Endothelial cell of umbilical vein (primary cell): ENCODE measurements at regions not wholly inside any gene's neighbourhood (a gene's known extent, or its start where the extent isn't known, plus 50 kb on each side); places are given as distances from the start of the nearest gene placed in this dataset.

Source experiments
- BruUV-seq: library from RNA; stranded (reverse); fragments of 400-500 nt; replicated peaks from 2 replicates; lab custom pipeline; 2021; lab: Mats Ljungman, UMichigan
- CTCF ChIA-PET: fragments of 300-600, 350-600 bp; sonication (Branson Sonifier 250); formaldehyde crosslinking; loops from one replicate; lab custom pipeline; 2021; ENCODE audit warnings: antibody characterized with exemption, inconsistent platforms; lab: Charles Lee
- POLR2A ChIA-PET: fragments of 300-600, 350-600 bp; sonication (Branson Sonifier 250); formaldehyde crosslinking; loops from one replicate; lab custom pipeline; 2021; ENCODE audit warnings: antibody characterized with exemption, inconsistent platforms; lab: Charles Lee
- DNase-seq: peaks from one replicate; pipeline ENCODE4 v3.0.0-alpha.2; 2011; ENCODE audit warnings: low read depth, low spot score
- FAIRE-seq: peaks from 2 replicates; lab custom pipeline; 2011; peaks lifted over from hg19 to GRCh38; lab: Jason Lieb, UNC
- H2AFZ ChIP-seq: 2 replicates; pipeline ENCODE4 v1.6.0; 2012; ENCODE audit warnings: low read depth, low read length, control low read depth, inconsistent platforms
- H3K27ac ChIP-seq: 2 replicates; pipeline ENCODE4 v1.5.1; 2011; ENCODE audit warnings: low read depth, mild to moderate bottlenecking, control low read depth, low read length, moderate library complexity; ENCODE audit not compliant: insufficient read depth
- H3K27me3 ChIP-seq, 2 experiments: 2 replicates each; pipeline versions ENCODE4 v1.6.0 to v1.6.1; 2011; ENCODE audit warnings: low read length in 2 of 2, mixed read lengths in 1 of 2; ENCODE audit not compliant: control insufficient read depth in 2 of 2, insufficient read depth in 2 of 2
- H3K36me3 ChIP-seq, 2 experiments: 2 replicates in 1 of 2; 3 replicates in 1 of 2; pipeline ENCODE4 v1.5.1; 2011; ENCODE audit warnings: low read length in 2 of 2, mild to moderate bottlenecking in 1 of 2, moderate library complexity in 1 of 2; ENCODE audit not compliant: control insufficient read depth in 2 of 2, insufficient read depth in 2 of 2; ENCODE audit errors: extremely low read depth in 1 of 2
- H3K4me1 ChIP-seq: 3 replicates; pipeline ENCODE4 v1.5.1; 2011; ENCODE audit warnings: mild to moderate bottlenecking, low read length; ENCODE audit not compliant: control insufficient read depth, insufficient read depth; ENCODE audit errors: extremely low read depth
- H3K4me2 ChIP-seq: 2 replicates; pipeline ENCODE4 v1.6.1; 2011; ENCODE audit warnings: low read length, control low read depth, mixed read lengths; ENCODE audit not compliant: insufficient read depth
- H3K4me3 ChIP-seq, 3 experiments: fragments of 200-600 bp in 1 of 3; sonication (generic), shearing (Covaris generic) in 1 of 3; replicated peaks in 1 of 3; 2 replicates each; pipeline ENCODE4 v1.5.1; 2011 to 2016; ENCODE audit warnings: control low read depth in 3 of 3, low read length in 3 of 3, mild to moderate bottlenecking in 2 of 3, inconsistent platforms in 1 of 3, low read depth in 1 of 3, moderate library complexity in 1 of 3; ENCODE audit not compliant: insufficient read depth in 1 of 3
- H3K79me2 ChIP-seq: 2 replicates; pipeline ENCODE4 v1.6.0; 2012; ENCODE audit warnings: low read length, inconsistent platforms; ENCODE audit not compliant: control insufficient read depth, insufficient read depth
- H3K9ac ChIP-seq: replicated peaks from 2 replicates; pipeline ENCODE3; 2011; ENCODE audit warnings: low read length, control low read depth; ENCODE audit not compliant: insufficient read depth; ENCODE audit errors: extremely low read depth
- H3K9me1 ChIP-seq: replicated peaks from 3 replicates; pipeline ENCODE4 v1.6.0; 2011; ENCODE audit warnings: mild to moderate bottlenecking, low read length; ENCODE audit not compliant: control insufficient read depth, insufficient read depth; ENCODE audit errors: extremely low read depth
- H3K9me3 ChIP-seq: replicated peaks from 2 replicates; pipeline ENCODE4 v1.5.1; 2012; ENCODE audit warnings: low read length, inconsistent platforms; ENCODE audit not compliant: control insufficient read depth, insufficient read depth
- H4K20me1 ChIP-seq: replicated peaks from 2 replicates; pipeline ENCODE3; 2011; ENCODE audit warnings: mild to moderate bottlenecking, low read length; ENCODE audit not compliant: control insufficient read depth, insufficient read depth; ENCODE audit errors: extremely low read depth
- FOS ChIP-seq: IDR thresholded peaks from 2 replicates; pipeline ENCODE4 v1.6.1; 2011; ENCODE audit warnings: mild to moderate bottlenecking, low read length, moderate library complexity, borderline replicate concordance; ENCODE audit not compliant: insufficient read depth
- GATA2 ChIP-seq: IDR thresholded peaks from 2 replicates; pipeline ENCODE4 v1.7.0; 2011; ENCODE audit warnings: low read depth, mild to moderate bottlenecking, moderate library complexity, mixed read lengths, low read length; ENCODE audit not compliant: insufficient read length, insufficient read depth
- JUN ChIP-seq: IDR thresholded peaks from 2 replicates; pipeline ENCODE4 v1.6.1; 2011; ENCODE audit warnings: borderline replicate concordance, low read depth; ENCODE audit not compliant: insufficient read length, insufficient read depth
- POLR2A ChIP-seq: IDR thresholded peaks from 2 replicates; pipeline ENCODE4 v1.6.1; 2012; ENCODE audit warnings: low read depth, mild to moderate bottlenecking, control low read depth, low read length
- POLR2AphosphoS5 ChIP-seq: IDR thresholded peaks from 2 replicates; pipeline ENCODE4 v1.6.1; 2012; ENCODE audit warnings: low read depth, mild to moderate bottlenecking, control low read depth, low read length, moderate library complexity; ENCODE audit not compliant: insufficient read depth
- dilution Hi-C: fragments of 300-500 bp; cut with MboI; formaldehyde crosslinking; loops from one replicate; pipeline ENCODE4 v1.15.0; 2019; ENCODE audit warnings: low sequenced_read_pairs; ENCODE audit not compliant: extremely low pct_ligation_motif_present
- intact Hi-C: fragments of 100-400 bp; cut with micrococcal nuclease; formaldehyde crosslinking; loops from one replicate; pipeline ENCODE4 v1.10.0; 2022
- TF ChIP-seq, protein P1 (sequence below): IDR thresholded peaks from 2 replicates; pipeline ENCODE4 v1.6.1; 2011; ENCODE audit not compliant: insufficient read depth, insufficient read length
- TF ChIP-seq, protein P2 (sequence below), 2 donors: IDR thresholded peaks; 1 replicate in 1 of 2; 2 replicates in 1 of 2; pipeline ENCODE4 v1.5.1; 2011; ENCODE audit warnings: low read length in 2 of 2, mild to moderate bottlenecking in 2 of 2, moderate library complexity in 2 of 2, control low read depth in 1 of 2, inconsistent platforms in 1 of 2, low read depth in 1 of 2; ENCODE audit not compliant: insufficient read depth in 1 of 2; ENCODE audit errors: extremely low read depth in 1 of 2

DNA sequence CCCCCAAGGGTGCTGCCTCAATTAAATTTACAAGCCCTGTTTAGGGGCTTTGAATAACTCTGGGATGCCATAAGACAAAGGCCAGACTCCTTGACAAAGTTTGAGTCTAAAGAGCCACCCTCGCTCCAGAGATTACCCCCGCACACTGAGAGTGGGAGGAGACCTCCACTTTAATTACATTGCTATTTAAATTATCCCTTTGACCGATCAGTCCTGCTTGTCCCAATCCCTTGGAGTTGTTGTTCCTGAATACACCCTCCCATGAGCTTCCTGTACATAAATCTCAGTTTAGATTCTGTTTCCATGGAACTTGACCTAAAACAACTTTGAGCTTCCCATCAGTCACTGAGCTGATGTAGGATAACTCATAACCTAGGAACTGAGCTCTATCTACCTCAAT, 596.3 kb downstream of the PYDC2 start:
- POLR2A ChIA-PET: no interaction called here
- H3K9me3 ChIP-seq: no peaks in the 10 kb centered on the region
- no peak overlapping the region for H2AFZ ChIP-seq
- no peaks in the 10 kb centered on the region for H4K20me1 ChIP-seq
- no peak overlapping the region for H3K27ac ChIP-seq
- no TSS peak for BruUV-seq
- dilution Hi-C loops (no loop called here), intact Hi-C loops (loop anchor here (5.0 kb wide), 4 partner anchors 705 to 1490 kb away; no protein-coding TSS in a partner anchor)
- H3K4me2 ChIP-seq: no peak overlapping the region
- peak; percentile 12 for DNase-seq
- H3K36me3 ChIP-seq: no peaks in the 10 kb centered on the region
- H3K9ac ChIP-seq: no peak overlapping the region
- TF ChIP-seq GATA2: no peak
- TF ChIP-seq JUN: no peak
- TF ChIP-seq, protein P1, sequence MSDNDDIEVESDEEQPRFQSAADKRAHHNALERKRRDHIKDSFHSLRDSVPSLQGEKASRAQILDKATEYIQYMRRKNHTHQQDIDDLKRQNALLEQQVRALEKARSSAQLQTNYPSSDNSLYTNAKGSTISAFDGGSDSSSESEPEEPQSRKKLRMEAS: no peak
- TF ChIP-seq POLR2AphosphoS5: no peak
- no peak for TF ChIP-seq POLR2A
- no peak for TF ChIP-seq FOS
- TF ChIP-seq, protein P2, sequence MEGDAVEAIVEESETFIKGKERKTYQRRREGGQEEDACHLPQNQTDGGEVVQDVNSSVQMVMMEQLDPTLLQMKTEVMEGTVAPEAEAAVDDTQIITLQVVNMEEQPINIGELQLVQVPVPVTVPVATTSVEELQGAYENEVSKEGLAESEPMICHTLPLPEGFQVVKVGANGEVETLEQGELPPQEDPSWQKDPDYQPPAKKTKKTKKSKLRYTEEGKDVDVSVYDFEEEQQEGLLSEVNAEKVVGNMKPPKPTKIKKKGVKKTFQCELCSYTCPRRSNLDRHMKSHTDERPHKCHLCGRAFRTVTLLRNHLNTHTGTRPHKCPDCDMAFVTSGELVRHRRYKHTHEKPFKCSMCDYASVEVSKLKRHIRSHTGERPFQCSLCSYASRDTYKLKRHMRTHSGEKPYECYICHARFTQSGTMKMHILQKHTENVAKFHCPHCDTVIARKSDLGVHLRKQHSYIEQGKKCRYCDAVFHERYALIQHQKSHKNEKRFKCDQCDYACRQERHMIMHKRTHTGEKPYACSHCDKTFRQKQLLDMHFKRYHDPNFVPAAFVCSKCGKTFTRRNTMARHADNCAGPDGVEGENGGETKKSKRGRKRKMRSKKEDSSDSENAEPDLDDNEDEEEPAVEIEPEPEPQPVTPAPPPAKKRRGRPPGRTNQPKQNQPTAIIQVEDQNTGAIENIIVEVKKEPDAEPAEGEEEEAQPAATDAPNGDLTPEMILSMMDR (IDR thresholded peaks at IDR 0.05; ENCODE audit: extremely low read depth in 1 of 2, insufficient read depth in 1 of 2, low read depth in 1 of 2, low read length in 2 of 2): no peak
- no peaks in the 10 kb centered on the region for H3K27me3 ChIP-seq
- CTCF ChIA-PET: interaction anchor here (1.0 to 1.2 kb wide), 2 partner anchors 365 to 387 kb away, joined by 3 read pairs; no protein-coding TSS in a partner anchor
- H3K9me1 ChIP-seq: no peaks in the 10 kb centered on the region
- H3K4me1 ChIP-seq: peaks cover 27% of the 10 kb centered on the region
- H3K79me2 ChIP-seq: no peaks in the 10 kb centered on the region
- no peak overlapping the region for H3K4me3 ChIP-seq
- no peak for FAIRE-seq
